GM12878 (cell line): ENCODE measurements at regions not wholly inside any gene's neighbourhood (a gene's known extent, or its start where the extent isn't known, plus 50 kb on each side); places are given as distances from the start of the nearest gene placed in this dataset.

Experiments
- ATAC-seq: fragments of 200-7000 bp; cut with Tn5 transposase; 3 replicates; pipeline ENCODE4 v1.9.1; 2020; ENCODE audit warnings: mild to moderate bottlenecking, moderate library complexity
- BruUV-seq: library from RNA; stranded (reverse); fragments of 400-500 nt; replicated peaks from 2 replicates; lab custom pipeline; 2021; lab: Mats Ljungman, UMichigan
- CTCF ChIA-PET: fragments of 300-600 bp; sonication (Branson Sonifier 250); formaldehyde crosslinking; extraction: SDS; loops from one replicate; lab custom pipeline; 2021; ENCODE audit warnings: inconsistent platforms; lab: Yijun Ruan, JAX
- POLR2A ChIA-PET: fragments of 350-600 bp; formaldehyde crosslinking; extraction: SDS; loops from one replicate; lab custom pipeline; 2021; ENCODE audit warnings: inconsistent platforms; lab: Charles Lee
- RAD21 ChIA-PET: fragments of 300-600 bp; sonication (Branson Sonifier 250); formaldehyde crosslinking; loops from one replicate; lab custom pipeline; 2023; ENCODE audit warnings: antibody characterized with exemption; ENCODE audit not compliant: unreplicated experiment; lab: Charles Lee
- SMC1A ChIA-PET: fragments of 300-600 bp; sonication (Branson Sonifier 250); formaldehyde crosslinking; loops from one replicate; lab custom pipeline; 2023; ENCODE audit not compliant: unreplicated experiment, uncharacterized antibody; lab: Charles Lee
- DNase-seq: peaks from one replicate; pipeline ENCODE4 v3.0.0-alpha.2; 2011; ENCODE audit warnings: low read depth, low spot score
- FAIRE-seq: peaks from 3 replicates; lab custom pipeline; 2011; peaks lifted over from hg19 to GRCh38; lab: Jason Lieb, UNC
- H2AFZ ChIP-seq: 2 replicates; pipeline ENCODE4 v1.6.0; 2011; ENCODE audit warnings: low read depth, low read length, control low read depth; ENCODE audit not compliant: control insufficient read depth
- H3K27ac ChIP-seq: 2 replicates; pipeline ENCODE4 v1.5.1; 2011; ENCODE audit warnings: control low read depth; ENCODE audit not compliant: control insufficient read depth, insufficient read depth
- H3K27me3 ChIP-seq, 2 experiments: replicated peaks in 1 of 2; 2 replicates each; pipeline versions ENCODE4 v1.6.0 to v1.6.1; 2011; ENCODE audit warnings: low read length in 1 of 2; ENCODE audit not compliant: control insufficient read depth in 2 of 2, insufficient read depth in 2 of 2
- H3K36me3 ChIP-seq, 2 experiments: 2 replicates each; pipeline ENCODE4 v1.5.1; 2011; ENCODE audit warnings: low read length in 1 of 2; ENCODE audit not compliant: control insufficient read depth in 2 of 2, insufficient read depth in 2 of 2
- H3K4me1 ChIP-seq: 2 replicates; pipeline ENCODE4 v1.6.1; 2011; ENCODE audit warnings: mild to moderate bottlenecking, low read length, moderate library complexity, mixed read lengths; ENCODE audit not compliant: control insufficient read depth, insufficient read depth
- H3K4me2 ChIP-seq: 2 replicates; pipeline ENCODE4 v1.6.0; 2011; ENCODE audit warnings: control low read depth; ENCODE audit not compliant: control insufficient read depth, insufficient read depth
- H3K4me3 ChIP-seq: fragments of 200-600 bp; sonication (generic); 2 replicates; pipeline ENCODE4 v1.5.1; 2016
- H3K79me2 ChIP-seq: 2 replicates; pipeline ENCODE4 v1.6.0; 2011; ENCODE audit warnings: low read length; ENCODE audit not compliant: control insufficient read depth, insufficient read depth
- H3K9ac ChIP-seq: 2 replicates; pipeline ENCODE4 v1.8.0; 2011; ENCODE audit warnings: low read length, control low read depth, mixed read lengths; ENCODE audit not compliant: control insufficient read depth, insufficient read depth
- H3K9me3 ChIP-seq: replicated peaks from 3 replicates; pipeline ENCODE4 v1.5.1; 2011; ENCODE audit warnings: mild to moderate bottlenecking, low read length; ENCODE audit not compliant: control insufficient read depth, insufficient read depth
- H4K20me1 ChIP-seq: 2 replicates; pipeline ENCODE4 v1.6.0; 2011; ENCODE audit not compliant: control insufficient read depth, insufficient read depth
- CBX5 ChIP-seq: sonication (generic); IDR thresholded peaks from 2 replicates; pipeline ENCODE4 v1.6.1; 2016; ENCODE audit warnings: low read depth, moderate library complexity, mild to moderate bottlenecking, inconsistent platforms
- HDAC6 ChIP-seq: fragments of 200-600 bp; sonication (generic); IDR thresholded peaks from one replicate; pipeline ENCODE4 v1.8.0; 2017; ENCODE audit warnings: antibody characterized with exemption; ENCODE audit not compliant: unreplicated experiment
- POLR2A ChIP-seq: IDR thresholded peaks from 2 replicates; pipeline ENCODE4 v1.6.1; 2011; ENCODE audit warnings: low read depth, mild to moderate bottlenecking, low read length
- RCOR1 ChIP-seq: conservative IDR thresholded peaks from 2 replicates; pipeline ENCODE4 v1.6.1; 2012; ENCODE audit warnings: low read depth, low read length, improper control_type of control experiment
- ZNF217 ChIP-seq: fragments of 450-650 bp; IDR thresholded peaks from 2 replicates; pipeline ENCODE4 v1.6.1; 2017; ENCODE audit warnings: antibody characterized with exemption, mild to moderate bottlenecking
- ZNF622 ChIP-seq: fragments of 450-650 bp; IDR thresholded peaks from 2 replicates; pipeline ENCODE4 v1.6.1; 2017; ENCODE audit warnings: mild to moderate bottlenecking, inconsistent platforms
- WGBS: methylation state at CpG from one replicate; pipeline ENCODE4 v1.1.6; 2016; ENCODE audit warnings: low lambda C conversion rate; ENCODE audit not compliant: insufficient replicate concordance, insufficient coverage; ENCODE audit errors: missing lambda C conversion rate; 5-methylcytosine and 5-hydroxymethylcytosine counted together
- in situ Hi-C: fragments of 300-500 bp; cut with MboI; formaldehyde crosslinking; loops from 9 replicates; pipeline ENCODE4 v1.14.3; 2018; ENCODE audit warnings: mixed read lengths
- intact Hi-C: fragments of 100-400 bp; cut with micrococcal nuclease; formaldehyde crosslinking; loops from one replicate; pipeline ENCODE4 v1.14.2; 2022; ENCODE audit not compliant: unreplicated experiment
- TF ChIP-seq, protein P1 (sequence below): fragments of 150-350 bp; IDR thresholded peaks from 2 replicates; pipeline ENCODE4 v1.6.1; 2016; ENCODE audit warnings: low read depth, low read length
- TF ChIP-seq, protein P2 (sequence below): fragments of 450-650 bp; IDR thresholded peaks from 2 replicates; pipeline ENCODE4 v1.6.1; 2016; ENCODE audit warnings: mild to moderate bottlenecking, moderate library complexity, borderline replicate concordance

DNA sequence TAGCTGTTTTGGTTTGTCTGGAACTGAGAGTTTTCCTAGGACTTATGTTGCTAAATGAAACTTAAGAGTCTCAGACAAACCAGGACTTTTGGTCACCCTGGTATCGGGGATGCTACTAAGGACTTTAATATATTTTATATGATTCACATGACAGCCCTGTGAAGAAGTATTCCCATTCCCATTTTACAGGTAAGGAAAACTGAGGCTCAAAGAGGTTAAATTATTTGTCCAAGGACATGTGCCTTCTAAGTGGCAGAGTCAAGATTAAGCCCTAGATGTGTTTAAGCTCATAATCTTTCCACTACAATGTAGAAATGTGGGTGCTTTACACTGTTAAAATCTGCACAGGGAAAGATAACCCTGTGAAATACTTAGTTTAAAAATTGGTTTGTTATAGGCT, 77.7 kb upstream of the ATP5MC3 start:
- BruUV-seq = no TSS peak
- no peak for DNase-seq
- SMC1A ChIA-PET = no interaction called here
- 80% methylated on average over 1 of the region's 1 CpG for WGBS
- RAD21 ChIA-PET = interaction anchor here (0.9 kb wide), 1 partner anchor 9 kb away, joined by 3 read pairs; no protein-coding TSS in a partner anchor
- TF ChIP-seq POLR2A (no peak), CBX5 (no peak), ZNF622 (no peak), RCOR1 (no peak), HDAC6 (no peak), ZNF217 (no peak)
- TF ChIP-seq, protein P1, sequence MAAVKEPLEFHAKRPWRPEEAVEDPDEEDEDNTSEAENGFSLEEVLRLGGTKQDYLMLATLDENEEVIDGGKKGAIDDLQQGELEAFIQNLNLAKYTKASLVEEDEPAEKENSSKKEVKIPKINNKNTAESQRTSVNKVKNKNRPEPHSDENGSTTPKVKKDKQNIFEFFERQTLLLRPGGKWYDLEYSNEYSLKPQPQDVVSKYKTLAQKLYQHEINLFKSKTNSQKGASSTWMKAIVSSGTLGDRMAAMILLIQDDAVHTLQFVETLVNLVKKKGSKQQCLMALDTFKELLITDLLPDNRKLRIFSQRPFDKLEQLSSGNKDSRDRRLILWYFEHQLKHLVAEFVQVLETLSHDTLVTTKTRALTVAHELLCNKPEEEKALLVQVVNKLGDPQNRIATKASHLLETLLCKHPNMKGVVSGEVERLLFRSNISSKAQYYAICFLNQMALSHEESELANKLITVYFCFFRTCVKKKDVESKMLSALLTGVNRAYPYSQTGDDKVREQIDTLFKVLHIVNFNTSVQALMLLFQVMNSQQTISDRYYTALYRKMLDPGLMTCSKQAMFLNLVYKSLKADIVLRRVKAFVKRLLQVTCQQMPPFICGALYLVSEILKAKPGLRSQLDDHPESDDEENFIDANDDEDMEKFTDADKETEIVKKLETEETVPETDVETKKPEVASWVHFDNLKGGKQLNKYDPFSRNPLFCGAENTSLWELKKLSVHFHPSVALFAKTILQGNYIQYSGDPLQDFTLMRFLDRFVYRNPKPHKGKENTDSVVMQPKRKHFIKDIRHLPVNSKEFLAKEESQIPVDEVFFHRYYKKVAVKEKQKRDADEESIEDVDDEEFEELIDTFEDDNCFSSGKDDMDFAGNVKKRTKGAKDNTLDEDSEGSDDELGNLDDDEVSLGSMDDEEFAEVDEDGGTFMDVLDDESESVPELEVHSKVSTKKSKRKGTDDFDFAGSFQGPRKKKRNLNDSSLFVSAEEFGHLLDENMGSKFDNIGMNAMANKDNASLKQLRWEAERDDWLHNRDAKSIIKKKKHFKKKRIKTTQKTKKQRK = no peak
- TF ChIP-seq, protein P2, sequence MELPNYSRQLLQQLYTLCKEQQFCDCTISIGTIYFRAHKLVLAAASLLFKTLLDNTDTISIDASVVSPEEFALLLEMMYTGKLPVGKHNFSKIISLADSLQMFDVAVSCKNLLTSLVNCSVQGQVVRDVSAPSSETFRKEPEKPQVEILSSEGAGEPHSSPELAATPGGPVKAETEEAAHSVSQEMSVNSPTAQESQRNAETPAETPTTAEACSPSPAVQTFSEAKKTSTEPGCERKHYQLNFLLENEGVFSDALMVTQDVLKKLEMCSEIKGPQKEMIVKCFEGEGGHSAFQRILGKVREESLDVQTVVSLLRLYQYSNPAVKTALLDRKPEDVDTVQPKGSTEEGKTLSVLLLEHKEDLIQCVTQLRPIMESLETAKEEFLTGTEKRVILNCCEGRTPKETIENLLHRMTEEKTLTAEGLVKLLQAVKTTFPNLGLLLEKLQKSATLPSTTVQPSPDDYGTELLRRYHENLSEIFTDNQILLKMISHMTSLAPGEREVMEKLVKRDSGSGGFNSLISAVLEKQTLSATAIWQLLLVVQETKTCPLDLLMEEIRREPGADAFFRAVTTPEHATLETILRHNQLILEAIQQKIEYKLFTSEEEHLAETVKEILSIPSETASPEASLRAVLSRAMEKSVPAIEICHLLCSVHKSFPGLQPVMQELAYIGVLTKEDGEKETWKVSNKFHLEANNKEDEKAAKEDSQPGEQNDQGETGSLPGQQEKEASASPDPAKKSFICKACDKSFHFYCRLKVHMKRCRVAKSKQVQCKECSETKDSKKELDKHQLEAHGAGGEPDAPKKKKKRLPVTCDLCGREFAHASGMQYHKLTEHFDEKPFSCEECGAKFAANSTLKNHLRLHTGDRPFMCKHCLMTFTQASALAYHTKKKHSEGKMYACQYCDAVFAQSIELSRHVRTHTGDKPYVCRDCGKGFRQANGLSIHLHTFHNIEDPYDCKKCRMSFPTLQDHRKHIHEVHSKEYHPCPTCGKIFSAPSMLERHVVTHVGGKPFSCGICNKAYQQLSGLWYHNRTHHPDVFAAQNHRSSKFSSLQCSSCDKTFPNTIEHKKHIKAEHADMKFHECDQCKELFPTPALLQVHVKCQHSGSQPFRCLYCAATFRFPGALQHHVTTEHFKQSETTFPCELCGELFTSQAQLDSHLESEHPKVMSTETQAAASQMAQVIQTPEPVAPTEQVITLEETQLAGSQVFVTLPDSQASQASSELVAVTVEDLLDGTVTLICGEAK = no peak
- POLR2A ChIA-PET = no interaction called here
- Histone ChIP-seq H3K4me2 (no peak overlapping the region), H3K9me3 (no peaks in the 10 kb centered on the region), H3K4me3 (no peak overlapping the region), H3K79me2 (no peaks in the 10 kb centered on the region), H3K27me3 (no peaks in the 10 kb centered on the region; a peak in 1 of 4 replicates), H3K27ac (no peak overlapping the region), H3K36me3 (no peaks in the 10 kb centered on the region), H4K20me1 (no peaks in the 10 kb centered on the region), H3K4me1 (no peaks in the 10 kb centered on the region), H2AFZ (no peak overlapping the region), H3K9ac (no peak overlapping the region)
- intact Hi-C loops = no loop called here
- ATAC-seq = no peak
- in situ Hi-C loops = no loop called here
- FAIRE-seq = no peak
- CTCF ChIA-PET = interaction anchor here (0.8 to 6.4 kb wide), 2 partner anchors 7 to 19 kb away, joined by 3 to 58 read pairs; no protein-coding TSS in a partner anchor
